ENCODE measurements at regions not wholly inside any gene's neighbourhood (a gene's known extent, or its start where the extent isn't known, plus 50 kb on each side); places are given as distances from the start of the nearest gene placed in this dataset.
"Not testable (repeated sequence)": the region's sequence is repeated elsewhere in the genome, so short reads cannot be mapped to it uniquely, and the experiment has no call there.

DNA sequence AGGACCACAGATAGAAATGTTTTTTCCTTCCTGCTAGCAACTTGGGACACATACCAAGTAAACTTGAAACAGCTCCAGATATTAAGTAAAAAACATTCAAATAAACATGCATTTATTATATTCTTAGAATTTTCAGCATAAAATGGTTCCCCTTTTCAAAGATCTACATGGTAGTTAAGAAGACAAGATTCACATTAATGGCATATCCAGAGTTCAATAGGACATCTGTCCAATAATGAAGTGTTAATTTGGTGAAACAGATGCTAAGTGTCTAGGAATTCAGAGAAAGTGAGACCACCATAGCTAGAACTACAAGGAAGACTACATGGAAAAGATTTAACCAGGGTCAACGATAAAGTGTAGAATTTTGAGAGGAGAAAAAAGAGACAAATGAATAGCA lies 184.9 kb downstream of the COL12A1 start:
- WGBS, 2 donors: 75 to 82% methylated on average over 1 of the region's 1 CpG

DNA sequence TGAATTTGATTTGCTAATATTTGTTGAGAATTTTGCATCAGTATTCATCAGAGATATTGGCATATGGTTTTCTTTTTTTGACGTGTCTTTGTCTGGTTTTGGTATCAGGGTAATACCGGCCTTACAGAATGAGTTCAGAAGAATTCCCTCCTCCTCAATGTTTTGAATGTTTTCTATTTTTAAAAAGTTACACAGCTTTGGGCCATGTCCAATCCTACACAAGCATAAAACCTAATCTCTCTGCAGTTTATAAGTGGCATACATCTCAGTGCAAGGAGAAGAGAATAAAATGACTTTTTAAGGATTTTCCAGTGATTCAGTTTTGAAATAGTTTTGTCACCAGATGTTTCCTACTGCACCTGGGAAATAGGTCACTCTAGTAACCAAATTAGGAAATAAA lies 185.5 kb downstream of the COL12A1 start:
- no peaks in the 10 kb centered on the region for H3K9me3 ChIP-seq
- H3K4me1 ChIP-seq: no peaks in the 10 kb centered on the region
- no peaks in the 10 kb centered on the region for H3K27me3 ChIP-seq
- TF ChIP-seq POLR2A (IDR thresholded peaks at IDR 0.05) (no peak), EP300 (IDR thresholded peaks at IDR 0.05) (no peak), POLR2AphosphoS5 (IDR thresholded peaks at IDR 0.05) (no peak)
- TF ChIP-seq, protein P1, sequence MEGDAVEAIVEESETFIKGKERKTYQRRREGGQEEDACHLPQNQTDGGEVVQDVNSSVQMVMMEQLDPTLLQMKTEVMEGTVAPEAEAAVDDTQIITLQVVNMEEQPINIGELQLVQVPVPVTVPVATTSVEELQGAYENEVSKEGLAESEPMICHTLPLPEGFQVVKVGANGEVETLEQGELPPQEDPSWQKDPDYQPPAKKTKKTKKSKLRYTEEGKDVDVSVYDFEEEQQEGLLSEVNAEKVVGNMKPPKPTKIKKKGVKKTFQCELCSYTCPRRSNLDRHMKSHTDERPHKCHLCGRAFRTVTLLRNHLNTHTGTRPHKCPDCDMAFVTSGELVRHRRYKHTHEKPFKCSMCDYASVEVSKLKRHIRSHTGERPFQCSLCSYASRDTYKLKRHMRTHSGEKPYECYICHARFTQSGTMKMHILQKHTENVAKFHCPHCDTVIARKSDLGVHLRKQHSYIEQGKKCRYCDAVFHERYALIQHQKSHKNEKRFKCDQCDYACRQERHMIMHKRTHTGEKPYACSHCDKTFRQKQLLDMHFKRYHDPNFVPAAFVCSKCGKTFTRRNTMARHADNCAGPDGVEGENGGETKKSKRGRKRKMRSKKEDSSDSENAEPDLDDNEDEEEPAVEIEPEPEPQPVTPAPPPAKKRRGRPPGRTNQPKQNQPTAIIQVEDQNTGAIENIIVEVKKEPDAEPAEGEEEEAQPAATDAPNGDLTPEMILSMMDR (IDR thresholded peaks at IDR 0.05): no peak
- H3K4me3 ChIP-seq: no peak overlapping the region
- DNase-seq: no peak
- no peaks in the 10 kb centered on the region for H3K36me3 ChIP-seq
- no peak overlapping the region for H3K27ac ChIP-seq
- no peak for ATAC-seq (ENCODE audit: low FRiP score in 2 of 2)
- WGBS, 2 donors: 53 to 81% methylated on average over 2 of the region's 2 CpGs

More for the DNA sequence above, 184.9 kb downstream of the COL12A1 start:
- Histone ChIP-seq H3K27me3 (no peaks in the 10 kb centered on the region), H3K4me1 (no peaks in the 10 kb centered on the region), H3K4me3 (no peak overlapping the region), H3K9me3 (no peaks in the 10 kb centered on the region), H3K27ac (no peak overlapping the region), H3K36me3 (no peaks in the 10 kb centered on the region)
- no peak for ATAC-seq (ENCODE audit: low FRiP score in 2 of 2)
- TF ChIP-seq, protein P1 (IDR thresholded peaks at IDR 0.05): no peak
- TF ChIP-seq EP300 (IDR thresholded peaks at IDR 0.05): no peak
- TF ChIP-seq POLR2AphosphoS5 (IDR thresholded peaks at IDR 0.05): no peak
- TF ChIP-seq POLR2A (IDR thresholded peaks at IDR 0.05): no peak
- no peak for DNase-seq

DNA sequence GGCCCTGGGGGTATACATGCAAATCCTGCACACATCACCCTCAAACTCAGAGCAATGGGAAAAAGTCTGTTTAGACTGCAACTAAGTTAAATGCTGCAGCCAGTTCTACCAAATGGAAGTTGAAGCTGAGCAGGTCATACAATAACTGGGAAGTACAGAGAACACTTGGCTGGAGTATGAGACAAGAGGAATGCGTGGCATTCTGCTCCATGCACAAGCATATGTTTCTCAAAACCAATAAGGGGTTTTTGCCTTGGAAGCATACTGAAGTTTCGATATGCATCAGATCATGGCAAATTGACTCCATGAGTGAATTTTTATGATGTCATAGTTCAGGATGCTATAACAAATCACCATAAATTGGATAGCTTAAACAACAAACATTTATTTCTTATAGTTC lies 193.8 kb downstream of the COL12A1 start:
- WGBS, 2 donors: 67 to 72% methylated on average over 2 of the region's 2 CpGs
- TF ChIP-seq, protein P1 (IDR thresholded peaks at IDR 0.05): no peak
- TF ChIP-seq EP300 (IDR thresholded peaks at IDR 0.05) (no peak), POLR2A (IDR thresholded peaks at IDR 0.05) (no peak), POLR2AphosphoS5 (IDR thresholded peaks at IDR 0.05) (no peak)
- no peaks in the 10 kb centered on the region for H3K27me3 ChIP-seq
- no peak overlapping the region for H3K4me3 ChIP-seq
- no peaks in the 10 kb centered on the region for H3K9me3 ChIP-seq
- H3K27ac ChIP-seq: no peak overlapping the region
- H3K36me3 ChIP-seq: no peaks in the 10 kb centered on the region
- DNase-seq (no peak), ATAC-seq (ENCODE audit: low FRiP score in 2 of 2) (no peak)
- no peaks in the 10 kb centered on the region for H3K4me1 ChIP-seq

DNA sequence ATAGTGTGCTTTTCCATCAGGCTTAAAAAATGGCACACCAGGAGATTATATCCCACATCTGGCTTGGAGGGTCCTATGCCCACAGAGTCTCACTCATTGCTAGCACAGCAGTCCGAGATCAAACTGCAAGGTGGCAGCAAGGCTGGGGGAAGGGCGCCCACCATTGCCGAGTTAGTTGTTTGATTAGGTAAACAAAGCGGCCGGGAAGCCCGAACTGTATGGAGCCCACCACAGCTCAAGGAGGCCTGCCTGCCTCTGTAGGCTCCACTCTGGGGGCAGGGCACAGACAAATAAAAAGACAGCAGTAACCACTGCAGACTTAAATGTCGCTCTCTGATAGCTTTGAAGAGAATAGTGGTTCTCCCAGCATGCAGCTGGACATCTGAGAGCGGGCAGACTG lies 201.9 kb downstream of the COL12A1 start:
- H3K4me1 ChIP-seq; H3K27ac ChIP-seq; H3K9me3 ChIP-seq; H3K36me3 ChIP-seq; H3K4me3 ChIP-seq; DNase-seq; H3K27me3 ChIP-seq; ATAC-seq (ENCODE audit: low FRiP score in 2 of 2): not testable (repeated sequence)
- 96 to 98% methylated on average over 7 to 8 of the region's 8 CpGs for WGBS, 2 donors

DNA sequence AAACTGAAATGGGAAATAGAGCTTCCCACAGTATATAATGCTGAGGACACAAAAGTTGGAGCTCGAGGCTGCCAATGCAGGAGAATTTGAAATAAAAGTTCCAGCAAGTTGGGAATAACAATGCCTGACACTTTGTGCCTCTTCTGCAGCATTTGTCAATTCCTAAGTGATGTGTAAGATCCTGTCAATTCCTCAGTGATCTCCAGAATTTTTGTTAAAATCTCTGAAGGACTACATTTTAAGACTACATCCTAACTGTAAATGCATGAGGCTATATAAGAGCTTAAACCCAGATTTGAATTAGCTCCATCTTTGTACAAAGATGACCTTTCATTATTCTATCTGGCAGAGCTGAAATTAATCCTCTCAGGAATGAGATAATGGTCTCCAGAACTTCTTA lies 208.2 kb downstream of the COL12A1 start:
- DNase-seq: no peak
- no peaks in the 10 kb centered on the region for H3K27me3 ChIP-seq
- no peaks in the 10 kb centered on the region for H3K36me3 ChIP-seq
- H3K9me3 ChIP-seq: no peaks in the 10 kb centered on the region
- 77% methylated on average over 1 of the region's 1 CpG for WGBS, 2 donors
- no peak overlapping the region for H3K27ac ChIP-seq
- no peaks in the 10 kb centered on the region for H3K4me1 ChIP-seq
- no peak overlapping the region for H3K4me3 ChIP-seq
- TF ChIP-seq, protein P1 (IDR thresholded peaks at IDR 0.05): no peak
- TF ChIP-seq POLR2A (IDR thresholded peaks at IDR 0.05): no peak
- TF ChIP-seq POLR2AphosphoS5 (IDR thresholded peaks at IDR 0.05): no peak
- no peak for TF ChIP-seq EP300 (IDR thresholded peaks at IDR 0.05)
- ATAC-seq (ENCODE audit: low FRiP score in 2 of 2): no peak

Data from upper lobe of left lung (tissue), 6 donors.